ENCODE measurements at regions not wholly inside any gene's neighbourhood (a gene's known extent, or its start where the extent isn't known, plus 50 kb on each side); places are given as distances from the start of the nearest gene placed in this dataset.

GRCh38 chr10:33596422-33596821 lies 262.0 kb upstream of the NRP1 start:
- no peak overlapping the region for H2BK15ac ChIP-seq (ENCODE audit: low read depth, low read length)
- no peak overlapping the region for H2BK5ac ChIP-seq (ENCODE audit: insufficient read length, low read length)
- no peak overlapping the region for H2BK20ac ChIP-seq (ENCODE audit: low read depth, low read length, poor library complexity, severe bottlenecking)
- H3K9ac ChIP-seq (ENCODE audit: extremely low read depth, insufficient read length, low read length) = no peak overlapping the region
- H2BK12ac ChIP-seq (ENCODE audit: insufficient read length, low read depth, low read length) = no peak overlapping the region
- H3K23me2 ChIP-seq (ENCODE audit: insufficient read length, low read depth, low read length, poor library complexity, severe bottlenecking) = no peaks in the 10 kb centered on the region
- H3K36me3 Mint-ChIP-seq (ENCODE audit: insufficient read depth in 1 of 3, low read depth in 3 of 3) = peaks cover 2 to 11% (median 6%) of the 10 kb centered on the region in 3 experiments; a peak in 3 of 7 replicates
- no peaks in the 10 kb centered on the region for H3K79me1 ChIP-seq (ENCODE audit: insufficient read depth, low read depth, low read length, poor library complexity, severe bottlenecking)
- H4K20me1 ChIP-seq (ENCODE audit: control insufficient read depth, insufficient read depth, insufficient read length) = no peaks in the 10 kb centered on the region
- no peak overlapping the region for H3T11ph ChIP-seq (ENCODE audit: low read length)
- no peak overlapping the region for H4K8ac ChIP-seq (replicated peaks; ENCODE audit: insufficient read length, low read depth, low read length)
- peaks cover 14 to 15% of the 10 kb centered on the region in 2 experiments for H3K4me1 Mint-ChIP-seq
- no peak overlapping the region for H2AK5ac ChIP-seq (ENCODE audit: insufficient read length, low read length)
- TF ChIP-seq CTCF (conservative IDR thresholded peaks at IDR 0.05) = no peak
- H3K79me2 ChIP-seq (ENCODE audit: insufficient read depth, low read length) = no peaks in the 10 kb centered on the region
- H3K23ac ChIP-seq (ENCODE audit: insufficient read length, low read depth, low read length) = no peak overlapping the region
- no peaks in the 10 kb centered on the region for H3K27me3 ChIP-seq (ENCODE audit: insufficient read depth, low read length)
- no peak overlapping the region for H3K18ac ChIP-seq (ENCODE audit: insufficient read length, low read depth, low read length)
- H3K4me3 Mint-ChIP-seq = no peak overlapping the region
- DNase-seq = no peak
- no peak overlapping the region for H3K14ac ChIP-seq (ENCODE audit: insufficient read depth, low read length)
- no peak overlapping the region for H3K4me2 ChIP-seq (ENCODE audit: insufficient read depth, insufficient read length, low read length)
- no peak overlapping the region for H3K4ac ChIP-seq (ENCODE audit: low read depth, low read length)
- no peaks in the 10 kb centered on the region for H3K27me3 Mint-ChIP-seq (ENCODE audit: low read depth)
- H2AFZ ChIP-seq (ENCODE audit: low read length) = no peak overlapping the region
- H3K4me1 ChIP-seq (ENCODE audit: insufficient read depth, low read length) = no peaks in the 10 kb centered on the region
- WGBS (ENCODE audit: extremely low coverage, insufficient read length, low lambda C conversion rate) = no CpG with 5 or more reads among the region's 6 CpGs
- H4K91ac ChIP-seq (ENCODE audit: insufficient read length, low read depth, low read length) = no peak overlapping the region
- H2BK120ac ChIP-seq (ENCODE audit: low read depth, low read length, poor library complexity, severe bottlenecking) = no peak overlapping the region
- no peaks in the 10 kb centered on the region for H3K9me3 ChIP-seq (ENCODE audit: control insufficient read depth, low read depth, low read length)
- peaks cover 12% of the 10 kb centered on the region in 2 experiments for H3K9me3 Mint-ChIP-seq
- H4K5ac ChIP-seq (ENCODE audit: insufficient read length, low read depth, low read length) = no peak overlapping the region
- H3K27ac ChIP-seq (ENCODE audit: insufficient read length, low read depth, low read length) = no peak overlapping the region
- H3K56ac ChIP-seq (ENCODE audit: insufficient read length, low read depth, low read length) = no peak overlapping the region
- no peak overlapping the region for H3K27ac Mint-ChIP-seq

Measured in H9 (cell line).